ENCODE measurements at regions not wholly inside any gene's neighbourhood (a gene's known extent, or its start where the extent isn't known, plus 50 kb on each side); places are given as distances from the start of the nearest gene placed in this dataset.

DNA sequence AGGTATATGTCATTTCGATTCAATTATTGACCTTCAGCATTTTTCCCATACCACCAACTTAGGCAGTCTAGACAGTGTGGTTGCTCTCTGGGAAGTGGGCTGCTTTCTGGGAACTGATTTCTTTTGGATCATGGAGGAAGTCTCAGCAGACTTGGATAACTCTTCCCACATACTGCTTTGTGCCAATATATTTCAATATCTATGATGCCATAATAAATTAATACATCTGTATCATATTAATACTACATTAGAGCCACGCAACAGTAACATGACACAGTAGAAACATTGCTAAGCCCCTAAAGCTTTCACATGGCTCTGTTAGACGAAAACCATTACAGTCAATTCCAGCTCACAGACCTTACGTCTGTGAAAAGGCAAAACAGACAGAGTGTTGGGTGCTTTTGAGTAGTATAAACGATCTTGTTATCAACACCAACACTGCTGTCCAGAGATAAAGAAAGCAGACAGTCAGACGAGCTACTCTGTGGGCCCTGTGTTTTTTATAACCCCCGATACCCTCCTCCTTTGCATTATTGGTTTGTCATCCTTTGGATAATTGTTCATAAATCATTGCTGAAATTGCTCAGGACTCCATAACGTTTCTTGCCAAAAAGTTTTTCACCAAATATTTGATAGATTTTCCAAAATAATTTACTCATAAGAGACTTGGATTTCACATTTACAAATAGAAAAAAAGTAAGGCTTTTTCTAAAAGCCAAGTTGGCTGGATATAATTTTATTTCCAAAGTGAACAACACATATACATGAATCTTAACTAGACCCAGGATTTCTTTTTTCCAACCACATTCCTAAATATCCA is 439.7 kb downstream of the ADAMTS20 start:
- H3K4me3 ChIP-seq (ENCODE audit: low read depth, low read length), result no peak overlapping the region
- TF ChIP-seq, protein P1, sequence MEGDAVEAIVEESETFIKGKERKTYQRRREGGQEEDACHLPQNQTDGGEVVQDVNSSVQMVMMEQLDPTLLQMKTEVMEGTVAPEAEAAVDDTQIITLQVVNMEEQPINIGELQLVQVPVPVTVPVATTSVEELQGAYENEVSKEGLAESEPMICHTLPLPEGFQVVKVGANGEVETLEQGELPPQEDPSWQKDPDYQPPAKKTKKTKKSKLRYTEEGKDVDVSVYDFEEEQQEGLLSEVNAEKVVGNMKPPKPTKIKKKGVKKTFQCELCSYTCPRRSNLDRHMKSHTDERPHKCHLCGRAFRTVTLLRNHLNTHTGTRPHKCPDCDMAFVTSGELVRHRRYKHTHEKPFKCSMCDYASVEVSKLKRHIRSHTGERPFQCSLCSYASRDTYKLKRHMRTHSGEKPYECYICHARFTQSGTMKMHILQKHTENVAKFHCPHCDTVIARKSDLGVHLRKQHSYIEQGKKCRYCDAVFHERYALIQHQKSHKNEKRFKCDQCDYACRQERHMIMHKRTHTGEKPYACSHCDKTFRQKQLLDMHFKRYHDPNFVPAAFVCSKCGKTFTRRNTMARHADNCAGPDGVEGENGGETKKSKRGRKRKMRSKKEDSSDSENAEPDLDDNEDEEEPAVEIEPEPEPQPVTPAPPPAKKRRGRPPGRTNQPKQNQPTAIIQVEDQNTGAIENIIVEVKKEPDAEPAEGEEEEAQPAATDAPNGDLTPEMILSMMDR (IDR thresholded peaks at IDR 0.05; ENCODE audit: low read depth, low read length), result no peak
- no peaks in the 10 kb centered on the region for H3K27me3 ChIP-seq
- H3K36me3 ChIP-seq, result no peaks in the 10 kb centered on the region
- no peaks in the 10 kb centered on the region for H3K9me3 ChIP-seq
- H3K4me1 ChIP-seq, result peaks cover 15% of the 10 kb centered on the region
- peak; percentile 12 for DNase-seq

DNA sequence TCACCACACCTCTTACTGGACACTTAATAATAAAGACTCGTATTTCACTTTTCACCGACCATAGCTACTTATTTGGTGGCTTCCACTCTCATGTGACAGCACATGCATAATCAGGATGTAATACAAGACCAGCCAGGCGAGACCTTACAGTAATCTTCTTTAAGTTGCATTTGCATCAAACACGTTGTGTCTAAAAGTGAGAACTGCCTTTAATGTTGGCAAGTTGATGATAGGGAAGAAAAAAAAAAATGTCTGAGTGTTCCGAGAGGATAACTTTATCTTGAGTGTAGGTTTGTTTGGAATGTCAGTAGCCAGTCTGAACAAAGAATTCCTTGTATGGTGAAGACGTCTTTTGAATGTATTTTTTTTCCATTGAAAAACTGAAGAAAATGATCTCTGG is 440.4 kb downstream of the ADAMTS20 start:
- H3K4me3 ChIP-seq (ENCODE audit: low read depth, low read length), result no peak overlapping the region
- TF ChIP-seq, protein P1 (IDR thresholded peaks at IDR 0.05; ENCODE audit: low read depth, low read length), result no peak
- peaks cover 16% of the 10 kb centered on the region for H3K4me1 ChIP-seq
- H3K27me3 ChIP-seq, result no peaks in the 10 kb centered on the region
- H3K9me3 ChIP-seq, result no peaks in the 10 kb centered on the region
- H3K36me3 ChIP-seq, result no peaks in the 10 kb centered on the region
- no peak for DNase-seq

DNA sequence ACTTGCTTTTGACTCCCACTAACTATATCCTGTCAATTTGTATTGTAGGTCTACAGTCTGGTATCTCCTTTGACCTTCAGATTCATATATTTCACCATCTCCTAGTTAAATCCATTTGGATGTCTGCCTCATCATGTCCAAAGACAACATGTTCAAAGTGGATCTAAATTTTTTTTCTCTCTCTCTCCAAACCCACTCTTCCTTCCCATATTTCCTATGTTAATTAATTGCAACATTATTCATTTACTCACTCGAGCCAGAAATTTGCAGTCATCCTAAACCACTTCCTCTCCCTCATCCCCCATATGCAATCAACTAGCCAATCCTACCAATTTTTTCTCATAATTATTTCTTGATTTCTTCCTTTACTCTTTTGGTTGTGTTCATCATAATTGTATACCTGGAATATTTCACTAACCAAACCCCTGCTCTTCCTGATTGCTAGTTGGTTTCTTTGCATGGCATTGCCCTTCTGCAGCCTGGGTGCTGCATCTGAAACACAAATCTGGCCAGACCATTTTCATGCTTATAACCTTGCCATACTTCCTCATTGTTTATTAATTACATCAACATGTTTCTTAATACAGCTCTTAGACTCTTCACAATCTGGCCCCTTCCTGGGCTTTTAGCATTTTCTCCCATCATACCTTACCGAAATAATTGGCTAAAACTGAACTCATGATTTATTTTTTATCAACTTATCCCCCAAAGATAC is 442.2 kb downstream of the ADAMTS20 start:
- no peaks in the 10 kb centered on the region for H3K36me3 ChIP-seq
- no peak for DNase-seq
- no peaks in the 10 kb centered on the region for H3K27me3 ChIP-seq
- TF ChIP-seq, protein P1 (IDR thresholded peaks at IDR 0.05; ENCODE audit: low read depth, low read length), result no peak
- no peaks in the 10 kb centered on the region for H3K9me3 ChIP-seq
- no peak overlapping the region for H3K4me3 ChIP-seq (ENCODE audit: low read depth, low read length)
- H3K4me1 ChIP-seq, result peaks cover 32% of the 10 kb centered on the region

DNA sequence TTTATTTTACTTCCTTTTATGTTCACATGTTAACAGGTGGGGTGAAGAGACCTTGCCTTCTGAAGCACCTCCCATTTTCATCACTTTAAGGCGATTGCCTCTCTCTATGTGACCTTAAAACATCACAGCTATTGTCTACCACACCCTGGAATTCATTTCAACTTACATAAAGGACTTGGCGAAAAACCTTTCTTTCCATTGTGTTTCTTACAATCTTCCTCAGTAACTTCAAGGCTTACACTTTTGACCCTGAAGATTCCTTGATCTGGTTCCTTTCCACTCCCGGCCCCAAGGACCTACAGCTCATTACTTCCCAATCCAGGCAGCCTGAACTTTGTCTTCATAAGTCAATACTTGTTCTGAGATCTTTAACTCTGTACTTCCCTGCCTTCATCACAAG is 443.3 kb downstream of the ADAMTS20 start:
- Histone ChIP-seq H3K9me3 (no peaks in the 10 kb centered on the region), H3K4me3 (ENCODE audit: low read depth, low read length) (no peak overlapping the region), H3K4me1 (peaks cover 44% of the 10 kb centered on the region), H3K27me3 (no peaks in the 10 kb centered on the region), H3K36me3 (no peaks in the 10 kb centered on the region)
- TF ChIP-seq, protein P1 (IDR thresholded peaks at IDR 0.05; ENCODE audit: low read depth, low read length), result no peak
- DNase-seq, result no peak

DNA sequence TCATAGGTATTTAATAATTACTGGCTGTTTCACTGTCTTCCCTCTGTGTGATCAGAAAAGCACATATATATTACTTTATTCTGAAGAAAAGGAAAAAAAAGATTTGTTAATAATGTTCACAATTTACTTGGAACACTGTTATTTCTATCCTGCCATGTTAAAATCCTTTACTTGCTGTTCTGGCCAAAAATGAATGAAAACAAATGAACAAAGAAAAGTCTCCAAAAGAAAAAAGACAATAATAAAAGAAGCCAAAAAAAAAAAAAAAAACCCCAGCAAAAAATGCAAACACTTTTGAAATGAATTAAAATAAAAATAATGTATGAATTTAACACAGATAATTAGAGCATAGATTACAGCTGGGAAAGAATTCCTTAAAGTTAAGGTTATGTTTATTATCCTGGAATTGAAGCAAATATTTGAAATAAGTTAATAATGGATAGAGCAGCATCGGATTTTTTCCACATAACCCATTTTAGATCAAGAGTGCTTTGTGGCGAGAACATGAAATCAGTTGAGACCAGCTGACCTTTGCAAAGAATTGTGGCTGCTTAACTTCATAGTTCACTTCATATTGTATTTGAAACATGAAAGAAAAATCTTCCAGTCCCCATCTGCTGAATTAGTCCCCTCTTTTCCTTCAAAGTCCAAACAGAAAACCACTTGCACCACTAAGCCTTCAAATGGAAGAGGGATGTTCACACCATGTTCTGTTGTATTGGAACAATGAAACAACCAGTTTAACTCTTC is 444.8 kb downstream of the ADAMTS20 start:
- TF ChIP-seq, protein P1 (IDR thresholded peaks at IDR 0.05; ENCODE audit: low read depth, low read length), result no peak
- Histone ChIP-seq H3K36me3 (no peaks in the 10 kb centered on the region), H3K9me3 (no peaks in the 10 kb centered on the region), H3K4me1 (peaks cover 43% of the 10 kb centered on the region), H3K4me3 (ENCODE audit: low read depth, low read length) (no peak overlapping the region), H3K27me3 (no peaks in the 10 kb centered on the region)
- no peak for DNase-seq

Measured in BE2C (cell line).